AG04449 (cell line): ENCODE measurements at regions not wholly inside any gene's neighbourhood (a gene's known extent, or its start where the extent isn't known, plus 50 kb on each side); places are given as distances from the start of the nearest gene placed in this dataset.
"Not testable (repeated sequence)": the region's sequence is repeated elsewhere in the genome, so short reads cannot be mapped to it uniquely, and the experiment has no call there.

Source experiments
- CTCF ChIA-PET: fragments of 350-600 bp; formaldehyde crosslinking; extraction: SDS; loops from one replicate; lab custom pipeline; 2021; ENCODE audit warnings: antibody characterized with exemption; lab: Yijun Ruan, JAX
- POLR2A ChIA-PET: fragments of 400-600, 350-600 bp; formaldehyde crosslinking; extraction: SDS; loops from one replicate; lab custom pipeline; 2020; ENCODE audit warnings: antibody characterized with exemption, inconsistent platforms; lab: Yijun Ruan, JAX
- DNase-seq: peaks from one replicate; pipeline ENCODE4 v3.0.0-alpha.2; 2010; ENCODE audit warnings: low read depth, low spot score
- H3K4me3 ChIP-seq: 2 replicates; pipeline ENCODE4 v1.5.1; 2011; ENCODE audit warnings: low read depth, mild to moderate bottlenecking, control low read depth, low read length
- TF ChIP-seq, protein P1 (sequence below): IDR thresholded peaks from one replicate; pipeline ENCODE4 v1.5.1; 2011; ENCODE audit warnings: mild to moderate bottlenecking, moderate library complexity, low read length, control low read depth, inconsistent platforms; ENCODE audit not compliant: insufficient read depth; ENCODE audit errors: missing control alignments

DNA sequence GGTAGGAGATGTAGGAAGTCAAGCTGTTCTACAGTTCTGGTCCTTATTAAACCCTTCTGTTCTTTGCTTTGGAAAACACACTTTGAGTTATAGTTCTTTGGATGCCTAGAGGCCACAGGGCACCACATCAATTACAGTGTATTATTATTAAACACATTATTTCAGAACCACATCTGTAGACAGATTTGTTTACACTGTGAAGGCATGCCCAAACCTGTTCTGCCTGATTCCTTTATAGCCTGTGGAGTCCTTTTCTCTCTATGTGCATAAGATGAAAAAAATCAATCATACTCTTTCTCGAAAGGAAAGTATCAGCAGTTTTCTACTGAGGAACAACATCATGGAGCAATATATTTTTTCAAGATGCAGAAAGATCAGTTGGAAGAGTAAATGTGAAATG, 371.3 kb upstream of the INTU start:
- TF ChIP-seq, protein P1, sequence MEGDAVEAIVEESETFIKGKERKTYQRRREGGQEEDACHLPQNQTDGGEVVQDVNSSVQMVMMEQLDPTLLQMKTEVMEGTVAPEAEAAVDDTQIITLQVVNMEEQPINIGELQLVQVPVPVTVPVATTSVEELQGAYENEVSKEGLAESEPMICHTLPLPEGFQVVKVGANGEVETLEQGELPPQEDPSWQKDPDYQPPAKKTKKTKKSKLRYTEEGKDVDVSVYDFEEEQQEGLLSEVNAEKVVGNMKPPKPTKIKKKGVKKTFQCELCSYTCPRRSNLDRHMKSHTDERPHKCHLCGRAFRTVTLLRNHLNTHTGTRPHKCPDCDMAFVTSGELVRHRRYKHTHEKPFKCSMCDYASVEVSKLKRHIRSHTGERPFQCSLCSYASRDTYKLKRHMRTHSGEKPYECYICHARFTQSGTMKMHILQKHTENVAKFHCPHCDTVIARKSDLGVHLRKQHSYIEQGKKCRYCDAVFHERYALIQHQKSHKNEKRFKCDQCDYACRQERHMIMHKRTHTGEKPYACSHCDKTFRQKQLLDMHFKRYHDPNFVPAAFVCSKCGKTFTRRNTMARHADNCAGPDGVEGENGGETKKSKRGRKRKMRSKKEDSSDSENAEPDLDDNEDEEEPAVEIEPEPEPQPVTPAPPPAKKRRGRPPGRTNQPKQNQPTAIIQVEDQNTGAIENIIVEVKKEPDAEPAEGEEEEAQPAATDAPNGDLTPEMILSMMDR, result no peak
- ChIA-PET CTCF (no interaction called here), POLR2A (no interaction called here)
- H3K4me3 ChIP-seq, result no peak overlapping the region
- no peak for DNase-seq

DNA sequence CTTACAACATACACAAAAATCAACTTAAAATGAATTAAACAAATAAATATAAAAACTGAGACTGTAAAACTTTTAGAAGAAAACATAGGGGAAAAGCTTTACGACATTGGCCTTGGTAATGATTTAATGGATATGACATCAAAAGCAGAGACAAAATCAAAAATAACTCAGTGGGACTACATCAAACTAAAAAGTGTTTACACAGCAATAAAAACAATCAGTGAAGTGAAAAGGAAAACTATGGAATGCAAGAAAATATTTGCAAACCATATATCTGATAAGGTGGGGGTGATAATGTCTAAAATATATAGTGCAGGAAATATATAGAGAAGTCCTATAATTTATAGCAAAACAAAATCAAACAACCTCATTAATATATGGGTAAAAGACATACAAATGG, 364.4 kb upstream of the INTU start:
- TF ChIP-seq, protein P1, result no peak
- CTCF ChIA-PET, result no interaction called here
- POLR2A ChIA-PET, result no interaction called here
- no peak for DNase-seq
- H3K4me3 ChIP-seq, result no peak overlapping the region

DNA sequence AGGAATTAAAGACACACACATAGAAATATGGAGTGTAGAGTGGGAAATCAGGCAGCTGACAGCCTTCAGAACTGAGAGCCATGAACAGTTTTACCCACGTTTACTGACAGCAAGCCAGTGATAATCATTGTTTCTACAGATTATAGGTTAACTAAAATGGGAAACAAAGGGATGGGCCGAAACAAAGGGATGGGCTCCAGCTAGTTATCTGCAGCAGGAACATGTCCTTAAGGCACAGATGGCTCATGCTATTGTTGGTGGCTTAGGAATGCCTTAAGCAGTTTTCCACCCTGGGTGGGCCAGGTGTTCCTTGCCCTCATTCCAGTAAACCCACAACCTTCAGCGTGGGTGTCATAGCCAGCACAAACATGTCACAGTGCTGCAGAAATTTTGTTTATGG, 355.7 kb upstream of the INTU start:
- H3K4me3 ChIP-seq, DNase-seq, CTCF ChIA-PET, POLR2A ChIA-PET: not testable (repeated sequence)

DNA sequence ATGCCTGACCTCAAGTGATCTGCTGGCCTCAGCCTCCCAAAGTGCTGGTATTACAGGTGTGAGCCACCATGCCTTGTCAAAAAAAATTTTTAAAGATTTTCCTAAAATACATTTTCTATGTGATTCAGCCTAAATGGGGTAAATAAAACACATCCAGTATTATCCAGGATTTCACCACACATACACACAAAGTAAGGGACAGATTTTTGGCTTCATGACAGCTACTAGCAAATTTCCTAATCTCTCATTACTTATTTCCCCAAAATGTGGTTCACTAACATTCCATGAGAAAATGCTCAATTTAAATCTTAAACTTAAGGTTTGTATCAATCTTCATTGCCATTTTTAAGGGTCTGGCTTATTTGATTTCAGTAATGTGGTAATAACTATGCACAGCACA, 348.5 kb upstream of the INTU start:
- no peak for DNase-seq
- POLR2A ChIA-PET, result no interaction called here
- CTCF ChIA-PET, result no interaction called here
- TF ChIP-seq, protein P1, result no peak
- no peak overlapping the region for H3K4me3 ChIP-seq

DNA sequence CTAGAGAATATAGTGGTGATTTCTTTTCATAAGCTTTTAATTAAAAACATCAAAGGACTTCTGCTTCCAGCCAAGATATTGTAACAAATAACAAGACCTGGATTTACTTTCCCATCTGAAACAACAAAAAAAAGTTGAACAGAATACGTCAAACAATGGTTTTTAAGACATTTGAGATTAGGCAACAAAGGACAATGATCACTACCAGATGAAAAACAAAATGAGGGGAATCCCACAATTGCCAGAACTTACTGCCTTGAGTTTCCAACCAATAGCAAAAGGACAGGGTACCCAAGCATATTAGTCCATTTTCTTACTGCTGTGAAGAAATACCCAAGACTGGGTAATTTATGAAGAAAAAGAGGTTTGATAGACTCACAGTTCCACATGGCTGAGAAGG, 341.4 kb upstream of the INTU start:
- DNase-seq, result no peak
- CTCF ChIA-PET, result no interaction called here
- POLR2A ChIA-PET, result no interaction called here
- TF ChIP-seq, protein P1, result no peak
- no peak overlapping the region for H3K4me3 ChIP-seq

DNA sequence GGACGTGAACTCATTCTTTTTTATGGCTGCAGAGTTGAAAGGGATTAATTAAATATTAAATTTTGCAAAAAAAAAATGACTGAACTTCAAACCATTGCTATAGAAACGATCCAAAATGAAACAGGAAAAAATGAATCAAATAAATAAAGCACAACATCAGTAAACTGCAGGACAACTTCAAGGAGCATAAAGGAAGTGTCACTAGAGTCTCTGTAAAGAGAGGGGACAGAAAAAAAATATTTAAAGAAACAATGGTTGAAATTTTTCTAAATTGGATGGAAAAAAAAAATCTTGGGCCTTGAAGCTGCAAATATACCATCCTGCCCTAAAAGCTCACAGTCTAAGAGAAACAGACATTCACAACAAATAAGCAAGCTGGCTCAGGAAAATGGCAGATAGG, 339.3 kb upstream of the INTU start:
- ChIA-PET POLR2A (no interaction called here), CTCF (no interaction called here)
- DNase-seq, result no peak
- no peak overlapping the region for H3K4me3 ChIP-seq
- TF ChIP-seq, protein P1, result no peak

DNA sequence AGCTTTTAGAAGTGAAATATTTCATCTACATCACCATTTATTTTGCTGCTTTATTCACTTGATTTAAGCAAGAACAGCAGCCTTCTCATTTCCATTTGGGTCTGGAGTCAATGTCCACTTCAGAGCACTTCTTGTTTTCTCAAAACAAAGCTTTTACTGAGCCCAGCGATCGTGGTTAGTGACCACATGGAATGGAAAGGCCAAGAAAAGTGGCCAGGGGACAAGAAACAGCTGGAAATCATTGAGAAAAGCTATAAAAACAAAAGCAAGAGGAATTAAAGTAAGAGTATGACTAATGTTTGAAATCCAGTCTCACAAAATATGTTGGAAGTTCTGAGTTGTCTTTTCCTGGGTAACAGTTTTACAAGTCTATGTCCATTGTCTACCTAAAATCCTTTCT, 328.4 kb upstream of the INTU start:
- H3K4me3 ChIP-seq, result no peak overlapping the region
- ChIA-PET POLR2A (no interaction called here), CTCF (no interaction called here)
- no peak for DNase-seq
- TF ChIP-seq, protein P1, result no peak
